ENCODE measurements at regions not wholly inside any gene's neighbourhood (a gene's known extent, or its start where the extent isn't known, plus 50 kb on each side); places are given as distances from the start of the nearest gene placed in this dataset.
"Not testable (repeated sequence)": the region's sequence is repeated elsewhere in the genome, so short reads cannot be mapped to it uniquely, and the experiment has no call there.

GRCh38 chr10:46204482-46205102, 82.2 kb upstream of the ANTXRL start:
- not testable (repeated sequence) for DNase-seq

DNA sequence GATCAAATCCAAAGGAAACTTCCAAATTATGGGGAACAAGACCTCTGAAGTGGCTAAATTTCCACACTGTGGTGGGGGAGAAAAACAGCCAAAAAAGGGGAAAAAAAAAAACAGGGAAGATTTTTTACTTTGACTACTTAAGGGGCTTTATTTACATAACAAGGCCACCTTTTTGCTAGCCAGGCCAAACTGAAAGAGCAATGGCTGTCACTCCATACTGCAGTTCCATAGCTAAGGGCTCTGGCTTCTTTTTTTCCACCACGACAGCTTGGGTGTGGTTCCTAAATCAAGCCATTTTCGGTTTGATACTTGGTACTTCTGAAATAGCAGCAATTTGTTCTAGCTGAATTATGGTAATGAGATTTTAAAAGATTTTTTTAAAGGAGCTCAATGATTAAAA, 76.4 kb upstream of the ANTXRL start:
- not testable (repeated sequence) for DNase-seq

GRCh38 chr10:46215426-46215825, 71.4 kb upstream of the ANTXRL start:
- no peak for DNase-seq

DNA sequence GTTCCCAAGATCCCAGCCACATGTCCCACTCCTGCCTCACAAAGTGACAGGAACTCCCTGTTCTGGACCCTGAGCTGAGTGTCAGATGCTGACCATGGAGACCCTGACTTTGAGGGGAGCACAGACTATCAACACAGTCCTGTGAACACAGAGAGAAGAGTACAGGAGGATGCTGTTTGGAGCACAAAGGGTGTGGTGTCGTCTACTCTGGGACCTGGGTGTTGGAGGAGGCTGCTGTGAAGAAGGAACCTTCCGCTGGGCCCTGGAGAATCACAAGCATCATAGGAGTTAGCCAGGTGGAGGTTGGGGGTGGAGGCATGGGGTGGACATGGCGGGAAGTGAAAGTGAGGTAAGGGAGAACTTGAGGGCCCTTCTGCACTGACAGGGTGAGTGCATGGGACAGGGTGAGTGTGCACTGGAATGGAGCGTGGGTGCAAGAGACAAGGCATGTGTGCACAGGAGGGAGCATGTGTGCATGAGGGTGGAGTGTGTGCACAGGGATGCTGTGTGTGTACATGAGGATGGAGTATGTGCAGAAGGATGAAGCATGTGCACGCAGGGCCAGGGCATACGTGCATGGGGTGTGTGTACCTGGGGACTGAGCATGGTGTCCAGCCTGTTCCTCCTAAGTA, 70.7 kb upstream of the ANTXRL start:
- no peak for DNase-seq

DNA sequence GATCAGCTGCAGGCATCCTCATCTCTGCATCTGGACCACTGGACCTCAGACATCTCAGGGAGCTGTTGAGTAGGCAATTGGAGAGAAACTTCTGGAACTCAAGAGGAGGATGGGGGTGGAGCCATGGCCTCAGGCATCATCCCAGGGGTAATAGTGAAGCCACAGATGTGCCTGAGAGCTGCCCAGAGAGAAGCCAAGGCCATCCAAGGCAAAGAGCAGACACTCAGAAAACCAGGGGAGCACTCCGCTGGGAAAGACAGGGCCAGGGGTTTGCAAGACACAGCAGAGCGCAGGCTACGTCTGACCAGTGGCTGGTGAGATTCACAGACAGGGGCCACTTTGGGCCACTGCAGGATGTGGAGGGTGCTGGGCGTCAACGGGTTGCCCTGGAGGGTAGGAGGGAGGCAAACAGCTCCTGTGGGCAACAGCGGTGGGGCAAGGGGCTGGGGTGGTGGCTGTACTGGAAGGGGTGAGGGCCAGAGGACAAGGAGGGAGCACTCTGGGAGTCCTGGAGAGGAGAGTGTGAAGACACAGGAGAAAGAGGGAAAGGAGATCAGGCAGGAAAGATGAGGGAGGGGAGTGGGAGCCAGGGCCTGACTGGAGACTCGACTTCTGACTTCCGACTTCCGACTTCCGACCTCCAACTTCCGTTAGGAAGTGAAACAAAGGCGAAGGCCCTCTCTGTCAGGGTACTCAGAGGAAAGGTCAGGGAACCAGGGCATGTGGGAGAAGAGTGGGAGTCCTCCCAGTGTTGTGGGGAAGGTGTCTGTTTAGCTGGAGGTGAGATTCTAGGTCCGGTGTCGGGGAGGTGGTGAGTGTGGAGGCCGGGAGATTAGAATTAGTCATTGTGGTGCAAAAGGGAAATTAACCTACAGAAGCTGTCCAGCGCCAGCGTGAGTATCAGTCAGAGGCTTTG, 69.7 kb upstream of the ANTXRL start:
- no peak for DNase-seq

DNA sequence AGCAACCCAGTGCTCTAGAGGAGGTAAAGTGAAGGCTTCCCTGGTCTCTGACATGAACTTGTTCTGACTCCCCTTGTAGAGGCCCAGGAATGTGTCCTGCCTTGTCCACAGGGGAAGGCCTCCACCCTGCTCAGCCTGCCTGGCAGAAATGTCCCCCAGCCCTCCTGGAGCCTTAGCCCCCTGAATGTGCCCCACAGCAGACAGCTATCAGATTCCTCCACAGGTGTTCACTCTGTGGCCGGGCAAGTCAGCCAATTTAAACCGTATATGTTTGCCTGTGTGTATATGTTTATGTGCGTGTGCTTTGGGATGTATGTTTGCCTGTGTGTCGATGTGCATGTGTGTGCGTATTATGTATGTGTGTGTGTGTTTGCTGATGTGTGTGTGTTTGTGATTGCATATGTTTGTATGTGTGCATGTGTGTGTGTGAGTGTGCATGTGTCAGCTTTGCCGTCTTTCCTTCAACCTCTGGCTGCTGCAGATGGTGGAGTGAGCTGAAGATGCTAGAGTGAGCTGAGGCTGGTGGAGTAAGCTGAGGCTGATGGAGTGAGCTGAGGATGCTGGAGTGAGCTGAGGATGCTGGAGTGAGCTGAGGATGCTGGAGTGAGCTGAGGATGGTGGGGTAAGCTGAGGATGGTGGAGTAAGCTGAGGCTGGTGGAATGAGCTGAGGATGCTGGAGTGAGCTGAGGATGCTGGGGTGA, 68.9 kb upstream of the ANTXRL start:
- DNase-seq, result no peak

GRCh38 chr10:46218921-46219320, 67.9 kb upstream of the ANTXRL start:
- DNase-seq, result no peak

- DNase-seq, result not testable (repeated sequence)
Measured at GRCh38 chr10:46219431-46219990, 67.3 kb upstream of the ANTXRL start.

DNA sequence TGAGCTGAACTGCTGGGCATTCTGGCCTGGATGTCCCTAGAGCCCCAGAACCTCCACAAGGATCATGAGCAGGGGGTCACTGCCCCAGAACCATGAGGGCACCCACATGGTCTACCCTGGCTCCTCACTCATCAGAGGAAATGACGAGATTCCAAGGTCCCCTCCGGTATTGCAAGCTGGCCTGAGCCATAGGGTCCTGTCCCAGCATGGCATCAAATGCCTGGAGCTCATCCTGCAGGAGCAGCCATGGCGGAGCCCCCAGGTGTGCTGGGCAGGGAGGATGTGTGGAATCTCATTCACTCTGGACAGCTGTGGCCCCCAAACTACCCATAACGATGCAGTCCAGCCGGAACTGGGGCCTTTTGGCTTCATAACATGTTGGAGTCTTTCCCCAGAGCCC, 66.6 kb upstream of the ANTXRL start:
- DNase-seq, result no peak

GRCh38 chr10:46220872-46221538, 65.8 kb upstream of the ANTXRL start:
- no peak for DNase-seq

- DNase-seq, result no peak
Measured at GRCh38 chr10:46222364-46222935, 64.3 kb upstream of the ANTXRL start.

DNA sequence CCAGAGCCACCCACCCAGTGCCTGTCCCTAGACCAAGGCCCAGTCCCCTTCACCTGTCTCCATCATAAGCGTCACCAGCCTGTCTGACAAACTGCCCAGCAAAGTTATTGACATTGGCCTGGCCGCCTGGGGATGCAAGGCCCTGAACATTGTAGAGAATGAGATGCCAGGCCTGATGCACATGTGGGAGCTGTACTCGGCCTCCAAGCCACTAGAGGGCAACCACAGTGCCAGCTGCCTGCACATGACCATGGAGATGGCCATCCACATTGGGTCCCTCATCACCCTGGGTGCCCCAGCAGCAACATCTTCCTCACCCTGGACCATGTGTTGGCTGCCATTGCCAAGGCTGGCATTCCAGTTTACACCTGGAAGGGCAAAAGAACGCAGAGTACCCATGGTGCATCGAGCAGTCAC, 63.7 kb upstream of the ANTXRL start:
- DNase-seq, result peak; percentile 39 to 45

DNA sequence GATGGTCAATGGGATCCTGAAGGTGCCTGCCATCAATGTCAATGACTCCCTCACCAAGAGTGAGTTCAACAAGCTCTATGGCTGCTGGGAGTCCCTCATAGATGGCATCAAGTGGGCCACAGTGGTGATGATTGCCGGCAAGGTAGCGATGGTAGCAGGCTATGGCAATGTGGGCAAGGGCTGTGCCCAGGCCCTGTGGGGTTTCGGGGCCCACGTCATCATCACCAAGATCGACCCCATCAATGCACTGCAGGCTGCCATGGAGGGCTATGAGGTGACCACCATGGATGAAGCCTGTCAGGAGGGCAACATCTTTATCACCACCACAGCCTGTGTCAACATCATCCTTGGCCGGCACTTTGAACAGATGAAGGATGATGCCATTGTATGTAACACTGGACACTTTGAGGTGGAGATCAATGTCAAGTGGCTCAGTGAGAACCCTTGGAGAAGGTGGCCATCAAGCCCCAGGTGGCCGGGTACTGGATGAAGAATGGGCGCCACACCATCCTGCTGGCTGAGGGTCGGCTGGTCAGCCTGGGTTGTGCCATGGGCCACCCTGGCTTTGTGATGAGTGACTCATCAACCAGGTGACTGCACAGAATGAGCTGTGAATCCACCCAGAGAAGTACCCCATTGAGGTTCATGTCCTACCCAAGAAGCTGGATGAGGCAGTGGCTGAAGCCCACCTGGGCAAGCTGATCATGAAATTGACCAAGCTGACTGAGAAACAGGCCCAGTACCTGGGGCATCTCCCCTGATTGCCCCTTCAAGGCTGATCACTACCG, 63.0 kb upstream of the ANTXRL start:
- DNase-seq, result no peak

- DNase-seq, result no peak
Measured at GRCh38 chr10:46224414-46224682, 62.4 kb upstream of the ANTXRL start.

- DNase-seq, result no peak
Measured at GRCh38 chr10:46225597-46225996, 61.2 kb upstream of the ANTXRL start.

DNA sequence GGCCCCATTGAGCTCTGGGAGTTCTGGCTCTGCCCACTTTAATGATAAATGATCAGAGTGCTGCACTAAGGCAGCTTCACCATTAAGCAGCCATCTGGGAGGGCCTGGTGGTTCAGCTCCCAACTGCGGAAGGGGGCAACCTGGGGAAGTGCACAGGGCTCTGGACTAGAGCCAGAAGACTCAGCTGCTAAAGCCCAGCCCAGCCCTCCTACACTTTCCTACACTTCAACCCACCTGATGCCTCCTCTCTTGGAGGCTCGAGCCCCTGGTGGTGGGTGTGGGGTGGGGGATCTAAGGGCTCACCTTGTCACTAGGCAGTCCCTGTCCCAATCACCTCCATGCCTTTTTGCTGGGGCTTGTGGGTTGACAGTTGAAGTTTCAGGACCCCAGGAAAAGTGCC, 60.6 kb upstream of the ANTXRL start:
- DNase-seq, result no peak

DNA sequence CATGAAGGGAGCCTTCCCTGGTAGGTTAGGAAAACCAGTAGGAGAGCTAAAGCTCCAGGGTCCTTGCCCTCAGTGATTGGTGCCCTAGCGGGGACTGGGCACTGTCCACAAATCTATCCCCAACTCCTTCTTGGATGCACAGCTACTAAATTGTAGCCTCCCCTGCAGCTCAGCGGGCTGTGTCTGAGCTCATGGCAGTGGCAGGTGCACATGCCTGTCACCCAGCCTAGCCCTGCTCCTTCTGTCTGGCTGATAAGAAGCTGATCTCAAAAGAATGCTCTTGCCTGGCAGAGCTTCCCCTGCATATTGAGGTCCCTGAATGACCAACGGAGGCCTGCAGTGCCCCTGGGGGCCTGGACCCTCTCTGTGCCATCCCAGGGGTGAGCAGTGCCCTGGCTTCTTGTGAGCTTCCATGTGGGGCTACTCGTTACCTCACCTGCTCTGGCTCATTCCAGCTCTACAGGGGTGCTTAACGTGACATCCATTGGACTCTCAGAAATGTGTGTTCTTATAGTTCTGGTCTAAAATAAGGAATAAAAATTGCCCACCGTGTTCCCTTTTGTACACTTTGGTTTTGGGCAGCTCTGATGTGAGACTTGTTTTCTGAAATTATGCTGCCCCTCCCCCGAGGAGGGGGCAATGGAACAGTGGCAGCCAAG, 59.8 kb upstream of the ANTXRL start:
- no peak for DNase-seq

GRCh38 chr10:46227571-46227935, 59.2 kb upstream of the ANTXRL start:
- DNase-seq, result no peak

DNA sequence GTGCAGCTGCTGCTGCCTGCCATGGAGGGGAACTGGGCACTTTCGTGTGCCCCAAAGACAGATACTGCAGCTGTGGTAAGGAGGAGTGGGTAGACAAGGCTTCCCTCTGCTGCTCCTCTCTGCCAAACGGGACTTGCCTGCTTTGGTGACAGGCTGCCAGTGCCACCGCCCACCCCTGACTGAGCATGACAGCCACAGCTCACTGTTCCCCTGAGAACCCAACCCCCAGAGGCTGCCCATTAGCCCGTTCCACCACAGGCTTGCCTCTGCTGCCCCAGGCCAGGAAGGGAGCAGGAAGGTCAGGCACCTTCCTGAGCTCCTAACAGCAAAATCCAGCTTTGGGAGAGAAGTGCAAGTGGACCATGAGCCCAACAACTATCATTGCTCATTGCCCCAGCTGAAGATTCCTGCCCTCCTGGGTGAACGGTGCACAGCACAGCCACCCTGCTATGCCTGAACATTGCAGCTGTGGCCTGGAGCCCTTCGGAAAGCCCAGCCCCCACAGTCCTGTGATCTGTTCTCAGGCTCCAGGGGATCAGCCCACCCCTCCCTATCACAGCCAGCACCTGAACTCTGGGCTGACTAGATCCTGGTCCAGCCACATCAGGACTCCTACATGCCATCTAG, 58.7 kb upstream of the ANTXRL start:
- DNase-seq, result peak in 1 of 2 donors; percentile 6

DNA sequence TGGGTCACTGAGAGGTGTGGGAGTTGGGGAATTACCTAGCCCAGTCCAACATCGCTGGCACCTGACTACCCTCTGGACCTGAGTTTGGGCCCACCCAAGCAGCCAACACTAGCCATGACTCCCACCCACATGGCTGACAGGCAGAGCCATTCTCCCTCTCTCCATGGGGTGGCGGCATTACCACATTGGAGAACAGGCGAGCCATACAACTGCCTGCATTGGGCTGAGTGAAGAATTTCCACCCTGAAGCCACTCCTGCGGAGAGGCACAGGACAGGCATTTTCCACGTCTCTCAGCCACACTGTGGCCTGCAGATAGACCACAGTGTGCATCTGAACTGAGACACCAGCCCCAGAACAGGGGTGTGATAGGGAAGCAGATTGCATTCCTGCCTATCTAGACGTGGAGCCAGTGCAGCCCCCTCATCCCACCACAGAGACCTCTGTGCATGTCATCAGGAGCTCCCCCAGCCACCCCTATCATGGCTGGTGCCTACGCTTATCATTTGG, 58.2 kb upstream of the ANTXRL start:
- peak; percentile 64 to 70 for DNase-seq
